Heart left ventricle (tissue), 16 donors: ENCODE measurements at regions not wholly inside any gene's neighbourhood (a gene's known extent, or its start where the extent isn't known, plus 50 kb on each side); places are given as distances from the start of the nearest gene placed in this dataset.

ENCODE experiments used
- ATAC-seq, 4 donors: fragments of 200-7000 bp; cut with Tn5 transposase; one replicate each; pipeline ENCODE4 v1.9.1; 2020 to 2022; ENCODE audit warnings: moderate library complexity in 4 of 4, mild to moderate bottlenecking in 3 of 4, moderate number of reproducible peaks in 1 of 4
- DNase-seq, 5 donors: peaks; one replicate each; pipeline ENCODE4 v3.0.0-alpha.2; 2020
- H3K27ac ChIP-seq, 12 donors: fragments of 200-600 bp; sonication (generic) in 4 of 12; one replicate each; pipeline versions ENCODE4 v1.5.0 to v1.8.0; 2016 to 2022; ENCODE audit warnings: mild to moderate bottlenecking in 2 of 12
- H3K27me3 ChIP-seq, 9 donors: fragments of 200-600 bp; sonication (generic) in 2 of 9; one replicate each; pipeline versions ENCODE4 v1.5.1 to v1.8.0; 2016 to 2022; ENCODE audit warnings: mild to moderate bottlenecking in 3 of 9
- H3K36me3 ChIP-seq, 9 donors: fragments of 200-600 bp; sonication (generic) in 2 of 9; one replicate each; pipeline versions ENCODE4 v1.5.0 to v1.8.0; 2018 to 2022; ENCODE audit warnings: mild to moderate bottlenecking in 2 of 9
- H3K4me1 ChIP-seq, 12 donors: fragments of 200-600 bp; sonication (generic) in 4 of 12; one replicate each; pipeline versions ENCODE4 v1.5.0 to v1.8.0; 2016 to 2022; ENCODE audit warnings: mild to moderate bottlenecking in 3 of 12
- H3K4me3 ChIP-seq, 12 donors: fragments of 200-600 bp; sonication (generic) in 4 of 12; one replicate each; pipeline versions ENCODE4 v1.5.0 to v1.8.0; 2017 to 2022; ENCODE audit warnings: mild to moderate bottlenecking in 9 of 12, moderate library complexity in 4 of 12
- H3K9me3 ChIP-seq, 12 donors: fragments of 200-600 bp; sonication (generic) in 4 of 12; one replicate each; pipeline versions ENCODE4 v1.5.0 to v1.8.0; 2016 to 2022; ENCODE audit warnings: mild to moderate bottlenecking in 1 of 12
- CTCF ChIP-seq, 12 donors: fragments of 200-600 bp; sonication (generic) in 4 of 12; IDR thresholded peaks; one replicate each; pipeline versions ENCODE4 v1.5.0 to v1.8.0; 2018 to 2022; ENCODE audit warnings: antibody characterized with exemption in 12 of 12, mild to moderate bottlenecking in 5 of 12
- POLR2A ChIP-seq, 2 donors: fragments of 450-650 bp; IDR thresholded peaks; one replicate each; pipeline ENCODE4 v1.6.1; 2017; ENCODE audit warnings: antibody characterized with exemption in 2 of 2, mild to moderate bottlenecking in 2 of 2, moderate library complexity in 2 of 2
- WGBS, 4 donors: extraction: QIAGEN DNeasy Blood & Tissue Kit in 2 of 4; methylation state at CpG; one replicate each; pipeline versions ENCODE4 v1.1.5 to v1.1.7; 2013 to 2018; 5-methylcytosine and 5-hydroxymethylcytosine counted together
- intact Hi-C, 10 donors: fragments of 100-400 bp; cut with DNase I; formaldehyde crosslinking; loops; one replicate each; pipeline versions ENCODE4 v1.11.1 to v1.14.2; 2022
- donor health status: ischemic (EF 13 %, LVEDD 7.1; RV severe dilation, severe dysfunction).
- donor health status: healthy with polysubstance abuse.
- donor health status: DM: no; HTN: yes; CAD: no.
- donor health status: DM: no; HTN: no; CAD: no.
- donor health status: ischemic (EF 25% LVEDD 6.9; RV normal size, moderate dysfunction).
- donor health status: ischemic (EF 25% LVEDD 5.7; RV mildly dilated, moderate dysfunction).
- donor health status: healthy.
- donor health status: DM: yes; HTN: yes; CAD: no.
- donor health status: ischemic (EF 35%, LVEDD 5.7; RV mildly dilated, moderate dysfunction).
- donor health status: nonischemic (EF 11% LVEDD 7.7; RV severe dilation, severe dysfunction).
- donor health status: DM: yes; HTN: yes; CAD: no.
- donor health status: PGD.
- donor health status: ischemic (EF 29% LVEDD 5.4; RV normal size, mild dysfunction).
- donor health status: nonischemic (EF 23%, LVEDD 6.1; RV moderate dilation, normal function).

GRCh38 chr21:28738420-28738704 lies 254.3 kb downstream of the LTN1 start:
- no peaks in the 10 kb centered on the region for H3K36me3 ChIP-seq
- DNase-seq (no peak), ATAC-seq (peak in 3 of 4 donors; percentile 27 to 34 (median 31))
- 39 to 48% (median 44%) methylated on average over 5 of the region's 5 CpGs for WGBS, 4 donors
- intact Hi-C loops: no loop called here
- TF ChIP-seq CTCF (IDR thresholded peaks at IDR 0.05): no peak
- peaks cover 0 to 28% (median 14%) of the 10 kb centered on the region in 12 donors for H3K4me1 ChIP-seq
- H3K27me3 ChIP-seq: no peaks in the 10 kb centered on the region
- peak overlapping the region in 10 of 12 donors; percentile 13 to 78 (median 62) for H3K27ac ChIP-seq
- H3K9me3 ChIP-seq: peaks cover 0 to 10% (median 0%) of the 10 kb centered on the region in 12 donors
- no peak overlapping the region for H3K4me3 ChIP-seq

GRCh38 chr21:28737674-28738419 lies 254.8 kb downstream of the LTN1 start:
- H3K4me3 ChIP-seq: no peak overlapping the region
- peaks cover 0 to 10% (median 0%) of the 10 kb centered on the region in 12 donors for H3K9me3 ChIP-seq
- intact Hi-C loops: no loop called here
- 34 to 46% (median 37%) methylated on average over 3 of the region's 3 CpGs for WGBS, 4 donors
- peak overlapping the region in 11 of 12 donors; percentile 13 to 78 (median 59) for H3K27ac ChIP-seq
- H3K4me1 ChIP-seq: peaks cover 0 to 26% (median 14%) of the 10 kb centered on the region in 12 donors
- TF ChIP-seq POLR2A (IDR thresholded peaks at IDR 0.05): no peak
- TF ChIP-seq CTCF (IDR thresholded peaks at IDR 0.05): no peak
- H3K36me3 ChIP-seq: no peaks in the 10 kb centered on the region
- DNase-seq (peak in 1 of 5 donors; percentile 25), ATAC-seq (peak; percentile 62 to 80 (median 75))
- no peaks in the 10 kb centered on the region for H3K27me3 ChIP-seq

GRCh38 chr21:28734522-28735175 lies 258.0 kb downstream of the LTN1 start:
- TF ChIP-seq CTCF (IDR thresholded peaks at IDR 0.05) (no peak), POLR2A (IDR thresholded peaks at IDR 0.05) (no peak)
- WGBS, 4 donors: 77 to 84% (median 80%) methylated on average over 3 to 4 of the region's 4 CpGs
- DNase-seq: no peak
- Histone ChIP-seq H3K9me3 (peaks cover 0 to 10% (median 0%) of the 10 kb centered on the region in 12 donors), H3K27ac (no peak overlapping the region), H3K36me3 (no peaks in the 10 kb centered on the region), H3K4me3 (no peak overlapping the region), H3K4me1 (peaks cover 0 to 33% (median 17%) of the 10 kb centered on the region in 12 donors), H3K27me3 (no peaks in the 10 kb centered on the region)
- intact Hi-C loops: loop anchor here in 2 of 10 donors (5.0 kb wide), 1 partner anchor 102 kb away; no protein-coding TSS in a partner anchor
- no peak for ATAC-seq

- 46 to 54% (median 49%) methylated on average over 6 of the region's 6 CpGs for WGBS, 4 donors
- TF ChIP-seq POLR2A (IDR thresholded peaks at IDR 0.05) (no peak), CTCF (IDR thresholded peaks at IDR 0.05) (no peak)
- H3K36me3 ChIP-seq: no peaks in the 10 kb centered on the region
- peaks cover 0 to 10% (median 0%) of the 10 kb centered on the region in 12 donors for H3K9me3 ChIP-seq
- intact Hi-C loops: loop anchor here in 2 of 10 donors (5.0 kb wide), 1 partner anchor 100 kb away; no protein-coding TSS in a partner anchor
- H3K27ac ChIP-seq: peak overlapping the region in 3 of 12 donors; percentile 44 to 67 (median 60)
- peaks cover 0 to 23% (median 9%) of the 10 kb centered on the region in 12 donors for H3K4me1 ChIP-seq
- DNase-seq (peak in 2 of 5 donors; percentile 32 to 64), ATAC-seq (peak; percentile 62 to 83 (median 74))
- no peaks in the 10 kb centered on the region for H3K27me3 ChIP-seq
- H3K4me3 ChIP-seq: no peak overlapping the region
These were observed 260.9 kb downstream of the LTN1 start for GRCh38 chr21:28731700-28732321.
